ENCODE measurements at regions not wholly inside any gene's neighbourhood (a gene's known extent, or its start where the extent isn't known, plus 50 kb on each side); places are given as distances from the start of the nearest gene placed in this dataset.
"Not testable (repeated sequence)": the region's sequence is repeated elsewhere in the genome, so short reads cannot be mapped to it uniquely, and the experiment has no call there.

DNA sequence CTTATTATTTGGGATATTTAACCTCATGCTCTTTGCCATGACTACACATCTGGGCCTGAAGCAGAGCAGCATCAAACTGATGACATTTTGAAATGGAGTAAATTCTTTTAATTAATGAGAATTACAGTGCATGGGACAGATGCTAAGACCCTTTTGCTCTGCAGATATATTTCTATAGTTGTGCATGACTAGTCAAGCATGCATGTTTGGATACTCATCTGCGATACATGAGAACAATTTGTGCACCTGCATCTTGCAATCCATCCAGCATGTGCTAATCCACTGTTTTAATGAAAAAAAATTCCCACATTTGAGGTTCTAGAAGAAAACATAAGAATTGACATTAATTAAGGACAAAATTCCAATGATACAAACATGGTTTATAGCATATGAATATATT is 1047.6 kb upstream of the ACO1 start:
- no peak for DNase-seq

DNA sequence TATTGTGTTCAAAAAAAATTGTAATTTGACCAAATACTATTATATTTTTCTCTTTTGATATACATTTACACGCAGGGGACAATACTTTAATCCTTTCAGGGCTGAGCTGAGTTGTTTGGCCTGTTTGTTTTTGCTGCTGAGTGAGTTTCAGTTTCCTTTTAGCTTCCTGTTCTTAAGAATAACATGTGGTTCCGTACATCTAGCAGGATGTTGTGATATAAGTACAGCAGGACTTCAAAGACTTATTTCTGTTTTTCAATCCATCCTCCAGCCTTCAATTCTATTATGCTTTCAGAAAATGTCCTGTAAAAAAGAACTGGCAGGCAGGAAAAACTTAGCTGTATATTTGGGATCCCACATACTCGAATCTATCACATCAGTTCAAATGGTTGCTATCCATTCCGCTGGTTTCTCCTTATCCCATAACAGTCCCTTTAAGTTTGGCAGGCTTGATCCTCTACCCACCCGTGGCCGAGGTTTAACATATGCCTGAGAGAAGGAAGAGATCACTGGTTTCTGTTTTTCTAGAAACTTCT is 1037.3 kb upstream of the ACO1 start:
- no peak for DNase-seq

DNA sequence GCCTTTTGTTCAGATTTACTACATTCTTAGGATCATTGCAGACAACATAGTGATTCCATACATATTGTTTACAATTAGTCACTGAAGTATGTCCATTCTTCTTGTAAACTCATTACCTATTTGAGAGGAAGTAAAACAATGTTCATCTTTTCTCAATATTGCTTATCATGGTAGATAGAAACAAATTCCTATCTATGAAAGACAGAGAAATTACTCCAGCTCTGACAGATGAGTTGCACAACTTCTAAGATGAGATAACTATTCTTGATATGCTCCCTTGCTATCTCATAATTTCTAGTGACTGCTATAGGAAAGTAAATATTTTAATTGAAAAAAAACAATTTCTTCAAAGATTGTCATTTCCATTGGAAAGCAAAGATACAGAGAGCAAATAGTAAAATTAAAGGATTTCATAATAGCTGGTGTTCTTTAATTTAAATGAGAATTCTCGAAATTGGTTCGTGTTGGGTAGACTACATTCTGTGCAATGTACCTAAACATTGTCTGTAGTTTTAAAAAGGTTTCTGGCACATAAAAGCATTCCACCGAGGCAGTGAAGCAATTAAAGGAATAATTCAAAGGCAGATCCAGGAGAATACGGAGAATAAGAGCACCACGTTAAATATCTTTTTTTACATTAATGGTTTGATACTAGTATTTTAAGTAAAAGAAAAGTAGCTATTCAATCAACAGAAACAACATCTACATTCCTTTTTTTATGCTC is 1029.1 kb upstream of the ACO1 start:
- DNase-seq = no peak

DNA sequence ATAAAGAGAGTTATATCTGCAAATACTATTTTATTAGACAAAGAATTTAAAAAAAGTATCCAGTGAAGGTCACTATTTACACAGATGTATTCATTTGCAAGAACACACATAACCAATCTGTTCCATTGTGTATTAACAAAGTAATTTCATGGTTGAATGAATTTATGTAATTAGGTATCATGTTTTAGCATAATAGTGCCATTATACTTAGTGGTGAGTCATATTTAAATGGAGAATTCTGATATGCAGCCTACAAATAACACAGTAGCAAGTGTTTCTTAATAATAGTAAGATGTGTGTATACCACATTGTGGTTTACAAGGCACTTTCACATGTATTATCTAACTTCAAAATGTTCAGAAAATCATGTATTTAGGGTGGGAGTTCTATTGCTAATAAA is 1028.5 kb upstream of the ACO1 start:
- DNase-seq = no peak

DNA sequence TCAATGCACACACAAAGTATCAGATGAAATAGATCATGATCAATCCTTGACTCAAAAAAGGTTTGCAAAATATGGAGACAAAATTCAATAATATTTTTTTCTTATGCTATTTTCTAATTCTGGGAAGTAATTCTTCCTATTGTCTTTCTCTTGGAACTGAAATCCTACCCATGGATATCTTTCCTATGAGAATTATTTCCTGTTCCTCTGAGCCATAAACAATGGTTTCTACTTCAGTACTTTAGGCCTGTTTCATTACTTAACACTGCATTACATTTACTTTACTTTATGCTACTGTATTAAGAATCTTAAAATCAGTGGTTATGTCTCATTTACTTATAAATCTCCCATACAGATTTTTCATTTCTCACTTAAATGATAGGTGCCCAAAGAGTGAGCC is 1025.4 kb upstream of the ACO1 start:
- DNase-seq = no peak

DNA sequence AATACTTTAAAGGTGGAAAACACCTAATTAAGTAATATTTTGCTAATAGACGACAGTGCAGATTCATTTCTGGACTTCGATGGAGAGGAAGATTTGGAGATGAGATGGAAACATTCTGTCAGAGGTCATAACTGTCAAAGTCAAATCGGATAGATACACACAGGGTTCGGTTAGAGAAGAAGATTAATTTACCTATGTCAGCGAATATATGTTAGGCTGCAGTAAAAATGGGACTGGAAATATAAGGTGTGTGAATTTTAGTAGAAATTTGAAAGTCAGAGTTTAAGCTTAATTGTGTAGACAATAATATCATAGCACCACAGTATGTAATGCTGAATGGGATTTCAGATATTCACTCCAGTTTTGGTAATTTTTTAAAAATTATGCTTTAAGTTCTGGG is 1020.3 kb upstream of the ACO1 start:
- DNase-seq = no peak

DNA sequence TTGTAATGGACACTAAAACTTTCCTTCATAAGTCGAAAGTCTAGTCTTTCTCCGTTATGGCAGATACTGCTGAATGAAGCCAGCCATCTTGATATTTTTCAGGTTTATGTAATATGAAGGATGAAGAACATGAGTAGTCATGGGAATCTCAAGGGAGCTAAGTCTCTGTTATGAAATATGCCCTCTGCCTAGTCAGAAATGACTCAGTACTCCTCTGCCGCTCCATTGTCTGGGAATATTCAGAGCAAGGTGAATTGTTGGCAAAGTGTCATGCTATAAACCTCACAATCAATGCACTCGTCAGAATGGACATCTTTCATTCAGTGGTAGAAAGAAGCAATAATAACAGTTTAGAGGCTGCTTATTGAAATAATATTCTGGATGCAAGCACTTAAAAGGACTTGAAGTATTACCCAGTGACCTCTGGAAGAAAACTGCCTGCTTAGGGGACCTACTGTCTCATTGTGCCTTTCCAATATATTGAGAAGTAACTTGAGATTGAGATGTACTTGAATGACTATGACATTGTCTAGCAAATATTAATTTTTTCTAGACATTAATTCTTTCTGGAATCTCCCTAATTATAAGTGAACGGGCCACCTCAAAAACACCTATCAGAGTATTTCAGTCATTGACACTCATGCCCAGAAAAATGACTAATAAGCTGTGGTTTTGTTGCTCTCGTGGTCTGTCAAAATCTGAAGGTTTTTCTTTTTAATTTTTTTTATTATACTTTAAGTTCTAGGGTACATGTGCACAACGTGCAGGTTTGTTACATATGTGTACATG is 1011.5 kb upstream of the ACO1 start:
- no peak for DNase-seq

DNA sequence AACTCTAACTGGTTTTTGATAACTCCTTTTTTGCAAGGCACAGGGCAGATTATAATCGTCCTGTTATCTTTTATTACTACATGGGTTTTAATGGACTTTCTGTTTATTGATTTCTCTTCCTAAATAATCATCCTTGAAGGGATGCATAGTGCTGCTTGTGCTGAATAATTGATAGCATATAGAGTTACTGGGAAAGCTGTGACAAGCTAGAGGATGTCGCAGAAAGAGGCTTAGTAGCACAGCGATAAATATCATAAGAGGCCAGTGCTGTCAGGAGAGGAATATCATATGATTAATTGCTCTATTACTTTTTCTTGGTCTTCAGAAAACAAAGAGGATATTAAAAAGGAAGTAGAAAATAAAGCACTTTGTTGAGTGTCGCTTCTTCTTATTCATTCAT is 1007.1 kb upstream of the ACO1 start:
- no peak for DNase-seq

DNA sequence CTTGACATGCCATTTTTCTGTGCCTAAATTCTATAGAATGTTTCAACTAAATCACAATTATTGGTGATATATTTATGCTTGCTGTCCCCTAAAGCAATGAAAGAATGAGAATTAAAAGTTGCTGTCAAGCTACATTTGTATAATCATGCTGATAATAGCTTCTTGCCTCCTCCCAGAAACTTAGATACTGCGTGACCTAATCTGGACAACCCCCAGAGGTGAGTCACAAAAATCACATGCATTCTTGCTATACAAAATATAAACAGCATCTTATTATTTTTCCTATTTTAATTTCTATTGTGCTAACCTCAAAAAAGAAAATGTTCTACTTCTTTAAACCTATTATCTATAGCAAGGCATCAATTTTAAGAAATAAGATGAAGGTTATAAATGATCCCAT is 995.8 kb upstream of the ACO1 start:
- DNase-seq = no peak

DNA sequence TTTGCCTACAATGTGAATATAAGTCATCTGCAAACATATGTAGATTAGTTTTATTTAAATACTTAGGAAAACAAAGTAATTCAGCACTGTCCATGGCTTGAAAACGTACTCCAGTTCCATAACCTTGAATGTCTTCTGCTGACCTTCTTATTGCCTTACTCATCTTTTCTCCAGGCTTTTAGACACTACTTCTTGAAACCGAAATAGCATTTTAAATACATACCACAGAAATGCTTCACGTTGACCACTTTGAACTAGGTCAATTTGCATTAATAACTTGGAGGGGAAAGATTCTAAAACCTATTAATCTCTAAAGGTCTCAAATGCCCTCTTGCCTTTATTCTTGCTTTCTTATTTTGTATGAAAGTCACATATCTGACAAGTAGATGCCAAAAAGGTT is 995.4 kb upstream of the ACO1 start:
- DNase-seq = no peak

DNA sequence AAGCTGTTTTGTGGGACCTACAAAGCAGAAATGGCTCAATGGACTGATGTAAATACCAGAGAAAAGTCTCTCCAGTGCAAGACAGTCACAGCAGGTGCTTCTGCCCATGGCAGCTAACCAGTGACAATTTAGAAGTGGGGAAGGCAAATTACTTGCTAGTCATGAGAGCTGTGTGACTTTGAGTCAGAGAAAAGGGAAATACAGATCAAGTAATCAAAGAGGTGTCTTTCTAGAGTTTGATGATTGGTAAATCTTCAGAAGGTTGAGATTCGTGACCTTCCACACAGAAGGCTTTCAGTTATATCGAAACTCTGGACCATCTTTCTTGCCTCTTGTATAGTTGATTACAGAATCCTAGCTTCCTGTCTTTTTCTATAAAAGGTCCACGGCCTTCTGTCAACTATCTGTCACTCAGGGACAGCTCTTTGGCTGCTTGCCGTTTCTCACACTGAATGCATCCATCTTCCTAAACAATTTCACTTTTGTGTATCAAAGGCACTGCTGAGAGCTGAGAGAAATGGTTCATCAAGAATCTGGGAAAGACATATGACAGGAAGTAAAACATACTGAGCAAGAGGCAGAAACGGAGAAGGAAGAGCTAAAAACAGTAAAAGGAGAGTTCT is 993.9 kb upstream of the ACO1 start:
- no peak for DNase-seq

DNA sequence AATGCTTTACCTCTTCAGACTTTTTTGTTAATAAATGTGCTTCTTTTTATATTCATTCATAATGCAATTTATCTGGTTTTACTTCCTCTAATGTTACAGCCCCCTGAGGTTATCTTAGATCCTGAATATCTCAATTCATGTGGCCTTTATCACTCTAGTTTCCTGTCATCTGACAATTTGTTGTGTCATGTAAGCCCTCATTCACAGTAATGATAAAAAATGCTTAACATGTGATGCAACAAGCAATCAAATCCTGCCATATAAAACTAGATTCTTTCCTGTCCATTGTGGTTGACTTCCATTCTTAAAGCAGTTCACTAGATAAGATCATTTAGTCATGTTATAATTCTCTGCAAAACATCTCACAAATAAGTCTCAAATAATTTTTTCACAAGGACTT is 991.2 kb upstream of the ACO1 start:
- no peak for DNase-seq

DNA sequence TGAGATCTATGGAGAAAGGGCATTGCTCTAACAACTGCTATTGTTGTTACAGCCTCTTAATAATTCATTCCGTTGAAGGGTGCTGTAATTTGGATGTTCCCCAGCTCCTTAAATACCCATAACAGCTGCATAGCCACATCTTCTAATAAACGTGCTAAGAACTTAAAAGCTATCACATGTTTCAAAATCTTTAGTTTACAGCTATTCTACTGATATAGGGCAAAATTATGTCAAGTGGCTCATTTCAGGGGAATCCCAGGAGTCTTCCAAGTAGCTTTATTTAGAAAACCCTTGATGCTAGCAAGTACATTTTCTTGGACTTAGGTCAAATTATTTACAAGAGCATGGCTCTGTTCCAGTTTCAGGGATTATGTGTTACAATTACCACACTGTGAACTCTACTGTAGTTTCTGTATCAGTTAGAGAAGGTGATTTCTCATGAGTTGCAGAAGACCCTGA is 990.4 kb upstream of the ACO1 start:
- peak; percentile 58 for DNase-seq

DNA sequence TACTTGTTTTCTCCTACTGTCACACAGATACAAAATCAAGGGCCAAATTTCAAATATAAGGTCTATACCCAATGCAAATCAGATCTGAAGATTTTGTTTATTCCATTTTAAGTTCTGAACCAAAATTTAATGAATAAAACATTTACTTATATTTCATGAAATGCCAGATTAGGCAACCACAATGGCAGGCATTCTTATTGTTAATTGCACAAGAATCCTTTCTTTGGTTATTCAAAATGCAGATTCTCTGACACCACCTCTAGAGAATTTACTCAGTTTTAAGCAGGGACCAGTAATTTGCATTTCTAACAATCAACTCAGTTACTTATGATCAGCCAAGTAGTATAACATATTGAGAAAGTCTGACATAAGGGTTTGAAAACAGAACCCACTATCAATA is 972.4 kb upstream of the ACO1 start:
- DNase-seq = no peak

DNA sequence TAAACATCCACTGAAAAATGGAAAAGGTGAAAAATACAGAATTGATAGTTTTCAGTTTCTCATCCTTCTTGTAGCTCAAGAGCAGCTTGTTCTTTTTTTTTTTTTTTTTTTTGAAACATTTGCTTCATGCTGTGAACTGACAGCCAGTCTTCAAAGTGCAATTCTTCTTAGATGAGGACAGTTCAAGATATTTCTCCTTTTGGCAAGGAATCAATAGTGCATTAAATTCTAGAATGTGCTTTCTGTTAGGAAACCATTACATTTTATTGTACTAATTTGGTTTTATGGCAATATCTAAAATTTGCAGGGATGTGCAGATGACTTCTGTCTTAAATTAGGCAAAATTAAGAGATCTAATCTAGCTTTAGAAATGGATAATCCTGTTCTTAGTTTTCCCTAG is 969.3 kb upstream of the ACO1 start:
- no peak for DNase-seq

DNA sequence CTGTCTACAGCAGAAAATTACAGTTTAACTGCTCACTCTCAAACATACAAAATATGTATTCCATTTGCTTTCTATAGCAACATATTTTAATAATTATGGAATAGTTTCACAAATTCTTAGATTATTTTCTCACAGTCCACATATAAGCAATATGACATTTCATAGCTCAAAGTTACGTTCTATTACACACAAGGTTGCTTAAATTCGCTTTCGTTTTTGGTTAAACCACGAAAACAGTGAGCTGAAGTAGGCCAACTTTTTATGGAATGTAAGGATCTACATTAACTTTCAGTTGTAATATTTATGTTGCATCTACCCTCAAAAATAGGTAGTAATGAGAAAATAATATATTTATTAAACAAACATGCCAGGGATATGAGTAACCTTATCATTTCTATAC is 966.0 kb upstream of the ACO1 start:
- no peak for DNase-seq

DNA sequence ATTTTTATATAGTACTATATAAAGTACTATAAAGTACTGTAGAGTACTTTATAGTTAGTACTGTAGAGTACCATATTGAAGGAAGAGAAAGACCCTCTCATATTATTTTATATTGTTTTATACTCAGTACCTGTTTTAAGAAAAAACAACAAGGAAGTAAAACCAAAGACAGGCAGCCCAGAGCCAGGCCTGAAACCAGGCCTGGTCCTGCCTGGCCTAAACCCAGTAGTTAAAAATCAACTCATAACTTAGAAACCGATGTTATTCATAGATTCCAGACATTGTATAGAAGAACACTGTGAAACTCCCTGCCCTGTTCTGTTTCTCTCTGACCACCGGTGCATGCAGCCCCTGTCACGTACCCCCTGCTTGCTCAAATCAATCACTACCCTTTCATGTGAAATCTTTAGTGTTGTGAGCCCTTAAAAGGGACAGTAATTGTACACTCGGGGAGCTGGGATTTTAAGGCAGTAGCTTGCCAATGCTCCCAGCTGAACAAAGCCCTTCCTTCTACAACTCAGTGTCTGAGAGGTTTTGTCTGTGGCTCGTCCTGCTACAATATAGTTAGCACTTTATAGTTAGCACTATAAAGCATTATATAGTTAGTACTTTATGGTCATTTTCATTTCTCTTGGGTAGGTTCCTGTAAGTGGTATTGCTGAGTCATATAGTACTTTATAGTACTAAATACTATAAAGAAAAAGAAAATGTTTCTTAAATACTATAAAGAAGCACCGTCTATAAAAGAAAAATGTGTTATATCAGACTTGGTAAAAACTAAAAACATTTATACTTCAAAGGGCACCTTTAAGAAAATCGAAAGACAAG is 940.6 kb upstream of the ACO1 start:
- not testable (repeated sequence) for DNase-seq

DNA sequence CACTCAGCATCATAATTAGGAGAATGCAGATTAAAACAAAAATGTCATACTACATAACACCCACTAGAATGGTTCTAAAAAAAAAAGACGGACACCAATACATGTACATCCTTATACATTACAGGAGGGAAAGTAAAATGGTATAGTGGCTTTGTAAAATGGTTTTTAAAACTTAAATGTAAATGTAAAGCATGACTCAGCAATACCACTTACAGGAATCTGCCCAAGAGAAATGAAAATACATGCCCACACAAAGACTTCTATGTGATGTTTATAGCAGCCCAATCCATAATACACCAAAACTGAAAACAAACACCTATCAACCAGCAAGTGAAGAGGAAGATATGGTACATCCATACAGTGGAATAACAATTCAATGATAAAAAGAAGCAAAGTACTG is 939.1 kb upstream of the ACO1 start:
- no peak for DNase-seq

DNA sequence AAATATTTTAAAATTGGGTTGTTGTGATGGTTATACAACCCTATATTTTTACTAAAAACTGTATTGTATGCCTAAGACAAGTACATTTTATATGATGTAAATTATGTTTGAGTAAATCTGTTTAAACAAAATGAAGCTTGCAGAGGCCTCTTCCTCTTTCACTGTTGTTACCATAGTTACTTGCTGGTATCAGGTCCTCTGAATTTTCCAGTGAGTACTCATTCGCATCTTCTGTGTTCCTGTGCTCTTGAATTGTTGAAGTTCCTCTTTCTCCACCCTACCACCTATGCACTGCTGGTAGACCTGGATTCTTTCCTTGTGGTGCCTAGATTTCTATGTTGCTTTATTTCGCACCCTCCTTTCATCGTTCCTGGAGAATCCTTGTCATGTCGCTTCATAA is 938.5 kb upstream of the ACO1 start:
- no peak for DNase-seq

DNA sequence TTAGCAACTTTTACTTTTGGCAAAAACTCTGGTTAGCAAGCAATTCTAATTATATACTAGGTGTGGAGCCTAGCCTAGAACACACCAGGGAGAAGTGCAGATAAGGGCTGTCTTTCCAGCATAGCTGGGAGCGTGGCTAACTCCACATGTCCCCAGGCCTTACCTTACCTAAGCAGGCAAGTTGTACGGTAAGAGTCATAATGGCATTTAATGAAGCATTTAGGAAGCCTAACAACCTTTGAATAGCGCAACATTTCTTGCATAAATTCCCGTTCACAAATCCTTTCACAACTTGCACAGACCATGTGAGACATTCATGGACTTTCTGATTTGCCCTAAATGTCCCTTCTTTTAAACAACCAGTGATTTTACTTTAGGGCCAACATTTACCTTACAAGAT is 917.4 kb upstream of the ACO1 start:
- DNase-seq = no peak

DNA sequence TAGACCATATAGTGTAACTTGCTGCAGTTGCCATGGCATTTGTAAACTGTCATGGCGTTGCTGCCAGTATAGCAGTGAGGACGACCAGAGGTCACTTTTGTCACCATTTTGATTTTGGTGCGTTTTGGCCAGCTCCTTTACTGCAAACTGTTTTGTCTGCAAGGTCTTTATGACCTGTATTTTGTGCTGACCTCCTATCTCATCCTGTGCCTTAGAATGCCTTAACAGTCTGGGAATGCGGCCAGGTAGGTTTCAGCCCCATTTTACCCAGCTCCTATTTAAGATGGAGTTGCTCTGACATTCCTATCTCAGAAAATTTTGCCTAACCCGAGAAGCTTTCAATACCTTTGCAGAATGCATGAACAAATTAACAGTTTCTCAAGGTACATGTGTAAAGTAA is 914.4 kb upstream of the ACO1 start:
- no peak for DNase-seq

DNA sequence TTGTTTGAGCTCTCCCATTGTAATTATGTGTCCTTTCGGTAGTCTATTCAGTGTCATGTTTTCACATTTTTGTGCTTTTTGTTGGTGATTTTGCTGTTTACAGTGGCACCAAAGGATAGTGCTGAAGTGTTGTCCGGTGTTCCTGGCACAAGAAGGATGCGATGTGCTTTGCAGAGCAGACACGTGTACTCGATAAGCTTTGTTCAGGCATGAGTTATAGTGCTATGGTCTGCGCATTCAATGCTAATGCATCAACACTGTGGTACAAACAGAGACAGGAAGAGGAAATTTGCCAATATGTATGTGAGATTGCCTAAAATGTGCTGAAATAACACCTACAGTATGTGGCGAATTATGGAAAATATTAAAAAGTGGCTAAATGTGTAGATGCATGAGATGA is 913.4 kb upstream of the ACO1 start:
- DNase-seq = no peak

DNA sequence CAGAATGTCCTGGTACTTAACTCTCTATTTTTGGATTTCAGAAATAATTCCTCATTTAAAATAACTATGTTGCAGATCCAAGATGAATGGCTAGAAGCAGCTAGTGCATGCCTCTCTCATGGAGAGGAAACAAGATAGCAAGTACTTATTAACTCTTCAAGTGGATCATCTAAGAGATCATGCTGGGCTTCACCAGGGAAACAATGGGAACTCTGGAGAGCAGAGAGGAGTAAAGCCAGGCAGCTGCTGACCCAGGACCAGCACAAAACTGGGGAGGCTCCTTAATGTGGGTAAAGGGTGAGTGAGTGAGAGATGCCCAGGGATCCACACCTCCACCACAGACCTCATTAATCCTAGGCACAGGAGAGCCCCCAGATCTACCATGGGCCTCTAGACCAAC is 897.8 kb upstream of the ACO1 start:
- no peak for DNase-seq
